ENCODE measurements at regions not wholly inside any gene's neighbourhood (a gene's known extent, or its start where the extent isn't known, plus 50 kb on each side); places are given as distances from the start of the nearest gene placed in this dataset.

DNA sequence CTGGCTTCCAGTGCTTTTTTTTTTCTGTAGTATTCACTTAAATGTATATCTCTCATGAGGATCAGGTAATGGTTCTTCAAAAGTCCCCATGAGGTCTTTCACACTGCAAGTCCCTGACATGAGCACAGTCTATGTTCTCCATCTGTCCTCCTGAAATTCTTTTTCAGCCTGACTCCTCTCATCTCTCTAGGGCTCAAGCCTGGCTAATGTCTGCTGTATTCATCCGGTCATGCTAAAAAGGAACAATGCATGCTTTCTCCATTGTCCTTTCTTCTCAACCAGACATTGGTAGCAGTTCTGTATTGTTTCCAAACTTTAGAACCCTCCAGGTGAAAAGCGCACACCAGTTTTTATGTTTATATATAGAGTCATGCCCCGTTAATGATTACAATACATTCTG lies 368.3 kb upstream of the OLFM3 start:
- no peak overlapping the region for H3K27ac ChIP-seq
- TF ChIP-seq ZFX (IDR thresholded peaks at IDR 0.05): no peak
- TF ChIP-seq, protein P1, sequence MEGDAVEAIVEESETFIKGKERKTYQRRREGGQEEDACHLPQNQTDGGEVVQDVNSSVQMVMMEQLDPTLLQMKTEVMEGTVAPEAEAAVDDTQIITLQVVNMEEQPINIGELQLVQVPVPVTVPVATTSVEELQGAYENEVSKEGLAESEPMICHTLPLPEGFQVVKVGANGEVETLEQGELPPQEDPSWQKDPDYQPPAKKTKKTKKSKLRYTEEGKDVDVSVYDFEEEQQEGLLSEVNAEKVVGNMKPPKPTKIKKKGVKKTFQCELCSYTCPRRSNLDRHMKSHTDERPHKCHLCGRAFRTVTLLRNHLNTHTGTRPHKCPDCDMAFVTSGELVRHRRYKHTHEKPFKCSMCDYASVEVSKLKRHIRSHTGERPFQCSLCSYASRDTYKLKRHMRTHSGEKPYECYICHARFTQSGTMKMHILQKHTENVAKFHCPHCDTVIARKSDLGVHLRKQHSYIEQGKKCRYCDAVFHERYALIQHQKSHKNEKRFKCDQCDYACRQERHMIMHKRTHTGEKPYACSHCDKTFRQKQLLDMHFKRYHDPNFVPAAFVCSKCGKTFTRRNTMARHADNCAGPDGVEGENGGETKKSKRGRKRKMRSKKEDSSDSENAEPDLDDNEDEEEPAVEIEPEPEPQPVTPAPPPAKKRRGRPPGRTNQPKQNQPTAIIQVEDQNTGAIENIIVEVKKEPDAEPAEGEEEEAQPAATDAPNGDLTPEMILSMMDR (conservative IDR thresholded peaks at IDR 0.05): no peak

DNA sequence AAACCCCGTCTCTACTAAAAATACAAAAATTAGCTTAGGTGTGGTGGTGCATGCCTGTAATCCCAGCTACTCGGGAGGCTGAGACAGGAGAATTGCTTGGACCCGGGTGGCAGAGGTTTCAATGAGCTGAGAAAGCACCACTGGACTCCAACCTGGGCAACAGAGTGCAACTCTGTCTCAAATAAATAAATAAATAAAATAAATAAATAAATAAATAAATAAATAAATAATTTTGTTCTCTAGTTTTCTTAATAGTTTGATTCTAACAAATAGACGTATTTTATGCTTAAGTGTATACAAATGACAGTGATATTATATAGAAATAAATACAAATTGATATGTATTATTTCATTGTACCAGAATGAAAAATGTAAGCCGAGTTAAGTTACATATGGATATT lies 339.9 kb upstream of the OLFM3 start:
- H3K27ac ChIP-seq: no peak overlapping the region
- no peak for TF ChIP-seq ZFX (IDR thresholded peaks at IDR 0.05)
- TF ChIP-seq, protein P1 (conservative IDR thresholded peaks at IDR 0.05): no peak

DNA sequence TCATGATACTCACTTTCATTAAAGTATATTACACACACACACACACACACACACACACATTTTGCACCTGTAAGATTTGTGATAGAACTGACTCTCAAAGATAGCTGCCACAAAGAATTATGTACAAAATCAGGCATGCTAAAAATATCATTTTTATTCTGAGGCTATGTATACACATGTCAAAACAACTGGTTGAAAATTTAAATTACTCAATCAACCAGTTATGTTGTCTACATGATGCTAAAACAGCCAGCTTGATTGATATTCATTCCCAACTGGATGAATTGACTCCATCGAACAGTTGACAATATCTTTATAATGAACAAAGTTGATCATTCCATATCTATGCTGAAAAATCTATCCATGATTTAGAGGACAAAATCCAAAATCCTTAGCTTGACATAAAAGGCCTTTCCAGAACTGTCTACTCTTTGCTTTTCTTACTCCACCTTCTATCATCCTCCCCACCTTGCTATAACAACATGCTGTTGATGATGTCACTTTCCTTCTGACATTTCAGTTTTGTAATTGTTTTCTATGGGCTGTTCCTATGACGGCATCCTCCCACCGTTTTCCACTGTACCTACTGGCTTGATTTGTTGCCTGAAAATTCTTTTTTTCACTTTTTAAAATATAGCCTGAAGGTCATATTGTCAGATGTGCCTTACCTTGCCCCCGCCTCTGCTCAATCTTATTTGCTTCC lies 321.5 kb upstream of the OLFM3 start:
- TF ChIP-seq, protein P1 (conservative IDR thresholded peaks at IDR 0.05): no peak
- TF ChIP-seq ZFX (IDR thresholded peaks at IDR 0.05): no peak
- H3K27ac ChIP-seq: no peak overlapping the region

DNA sequence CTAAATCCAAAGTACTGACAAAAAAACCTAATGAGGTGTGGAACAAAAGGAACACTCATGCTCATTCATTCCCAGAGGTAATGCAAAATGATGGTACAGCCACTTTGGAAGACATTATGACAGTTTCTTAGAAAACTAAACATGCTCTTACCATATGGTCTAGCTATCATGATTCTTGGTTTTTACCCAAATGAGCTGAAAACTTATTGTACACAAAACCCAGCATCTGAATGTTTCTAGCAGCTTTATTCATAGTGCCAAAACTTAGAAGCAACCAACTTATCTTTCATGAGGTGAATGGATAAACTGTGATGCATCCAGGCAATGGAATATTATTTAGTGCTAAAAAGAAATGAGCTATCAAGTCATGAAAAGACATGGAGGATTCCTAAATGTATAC lies 318.4 kb upstream of the OLFM3 start:
- no peak for TF ChIP-seq ZFX (IDR thresholded peaks at IDR 0.05)
- TF ChIP-seq, protein P1 (conservative IDR thresholded peaks at IDR 0.05): no peak
- no peak overlapping the region for H3K27ac ChIP-seq

DNA sequence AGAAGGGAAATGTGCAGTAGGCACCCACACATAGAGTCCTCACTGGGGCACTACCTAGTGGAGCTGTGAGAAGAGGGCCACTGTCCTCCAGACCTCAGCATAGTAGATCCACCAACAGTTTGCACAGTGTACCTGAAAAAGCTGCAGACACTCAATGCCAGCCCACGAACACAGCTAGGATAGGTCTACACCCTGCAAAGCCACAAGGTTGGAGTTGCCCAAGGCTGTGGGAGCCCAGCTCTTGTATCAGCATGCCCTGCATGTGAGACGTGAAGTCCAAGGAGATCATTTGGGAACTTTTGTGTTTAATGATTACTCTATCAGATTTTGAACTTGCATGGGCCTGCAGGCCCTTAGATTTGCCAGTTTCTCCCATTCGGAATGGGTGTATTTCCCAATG lies 299.4 kb upstream of the OLFM3 start:
- TF ChIP-seq, protein P1 (conservative IDR thresholded peaks at IDR 0.05): no peak
- TF ChIP-seq ZFX (IDR thresholded peaks at IDR 0.05): no peak

DNA sequence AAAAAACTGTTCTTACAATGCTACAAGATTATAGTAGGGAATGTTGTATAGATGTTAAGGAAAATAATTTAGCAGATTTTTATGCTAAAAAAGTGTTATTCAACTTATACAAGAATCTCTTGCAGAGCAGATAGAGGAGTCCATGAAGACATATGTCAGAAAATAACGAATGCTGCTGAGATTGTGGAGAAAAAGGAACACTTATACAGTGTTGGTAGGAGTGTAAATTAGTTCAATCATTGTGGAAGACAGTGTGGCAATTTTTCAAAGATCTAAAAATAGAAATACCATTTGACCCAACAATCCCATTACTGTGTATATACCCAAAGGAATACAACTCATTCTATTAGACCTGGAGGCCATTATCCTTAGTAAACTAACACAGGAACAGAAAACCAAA lies 286.2 kb upstream of the OLFM3 start:
- no peak for TF ChIP-seq ZFX (IDR thresholded peaks at IDR 0.05)
- TF ChIP-seq, protein P1 (conservative IDR thresholded peaks at IDR 0.05): no peak
- no peak overlapping the region for H3K27ac ChIP-seq

More for the DNA sequence above, 299.4 kb upstream of the OLFM3 start:
- no peak overlapping the region for H3K27ac ChIP-seq

DNA sequence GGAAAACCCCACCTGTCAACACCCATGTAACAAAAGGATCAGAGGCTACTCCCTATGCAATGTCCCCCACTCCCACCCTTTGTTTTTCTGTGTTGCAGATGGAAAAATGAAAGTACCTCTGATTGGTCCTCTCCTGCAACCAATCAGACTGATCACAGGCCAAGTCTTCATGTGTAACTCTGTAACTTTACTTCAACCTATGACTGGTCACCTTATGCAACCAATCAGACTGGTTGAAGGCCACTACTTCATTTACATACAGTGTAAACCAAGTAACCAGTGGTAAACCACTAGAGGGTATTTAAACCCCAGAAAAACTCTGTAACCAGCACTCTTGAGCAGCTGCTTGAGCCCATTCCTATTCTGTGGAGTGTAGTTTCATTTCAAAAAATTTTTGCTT lies 266.3 kb upstream of the OLFM3 start:
- H3K27ac ChIP-seq: no peak overlapping the region
- no peak for TF ChIP-seq ZFX (IDR thresholded peaks at IDR 0.05)
- TF ChIP-seq, protein P1 (conservative IDR thresholded peaks at IDR 0.05): no peak
